Activated CD4-positive, alpha-beta T cell treated with anti-CD3 and anti-CD28 coated beads for 4 hours (primary cell): ENCODE measurements at regions not wholly inside any gene's neighbourhood (a gene's known extent, or its start where the extent isn't known, plus 50 kb on each side); places are given as distances from the start of the nearest gene placed in this dataset.

Experiments
- DNase-seq, 2 donors: peaks; one replicate each; pipeline ENCODE4 v3.0.0-alpha.2; 2020

- DNase-seq: no peak
Measured at GRCh38 chr1:55726994-55727393, 511.8 kb upstream of the USP24 start.

GRCh38 chr1:55725378-55725777 lies 510.2 kb upstream of the USP24 start:
- DNase-seq: no peak

DNA sequence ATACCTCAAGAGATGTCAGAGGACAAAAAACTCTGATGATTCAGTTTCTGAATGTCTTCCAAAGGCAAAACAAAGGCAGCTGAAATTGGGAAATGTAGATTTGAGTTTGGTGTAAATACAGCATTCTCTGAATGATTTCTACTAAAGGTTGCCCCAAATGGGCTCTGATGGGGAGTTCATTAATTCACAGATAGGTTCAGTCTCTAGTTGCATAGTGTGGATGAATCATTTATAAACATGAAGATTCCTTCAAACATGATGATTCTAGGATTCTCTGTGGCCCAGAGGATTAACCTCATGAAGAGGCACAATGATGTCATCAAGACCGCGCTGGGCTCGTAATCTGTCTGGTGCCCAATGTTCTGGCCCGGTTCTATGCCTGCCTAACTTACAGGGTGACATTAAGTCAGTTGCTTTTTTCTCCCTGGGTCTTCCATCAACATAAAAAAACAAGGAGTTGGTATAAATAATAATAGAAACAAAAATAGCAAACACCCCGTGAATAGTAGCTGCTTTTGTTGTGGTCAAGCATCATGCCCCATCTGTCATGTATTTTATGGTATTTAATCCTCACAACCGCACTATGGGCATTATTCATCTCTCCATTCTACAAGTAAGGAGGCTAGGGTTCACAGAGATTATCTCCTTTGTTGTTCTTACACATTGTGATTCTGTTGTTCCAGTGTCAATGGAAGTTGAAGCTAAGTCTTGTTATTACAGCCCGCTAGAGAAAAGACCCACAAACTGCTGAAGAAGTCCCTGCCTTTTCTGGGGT lies 509.6 kb upstream of the USP24 start:
- no peak for DNase-seq

- DNase-seq: no peak
Measured at GRCh38 chr1:55723001-55723400, 507.8 kb upstream of the USP24 start.

GRCh38 chr1:55720261-55720660 lies 505.1 kb upstream of the USP24 start:
- no peak for DNase-seq

DNA sequence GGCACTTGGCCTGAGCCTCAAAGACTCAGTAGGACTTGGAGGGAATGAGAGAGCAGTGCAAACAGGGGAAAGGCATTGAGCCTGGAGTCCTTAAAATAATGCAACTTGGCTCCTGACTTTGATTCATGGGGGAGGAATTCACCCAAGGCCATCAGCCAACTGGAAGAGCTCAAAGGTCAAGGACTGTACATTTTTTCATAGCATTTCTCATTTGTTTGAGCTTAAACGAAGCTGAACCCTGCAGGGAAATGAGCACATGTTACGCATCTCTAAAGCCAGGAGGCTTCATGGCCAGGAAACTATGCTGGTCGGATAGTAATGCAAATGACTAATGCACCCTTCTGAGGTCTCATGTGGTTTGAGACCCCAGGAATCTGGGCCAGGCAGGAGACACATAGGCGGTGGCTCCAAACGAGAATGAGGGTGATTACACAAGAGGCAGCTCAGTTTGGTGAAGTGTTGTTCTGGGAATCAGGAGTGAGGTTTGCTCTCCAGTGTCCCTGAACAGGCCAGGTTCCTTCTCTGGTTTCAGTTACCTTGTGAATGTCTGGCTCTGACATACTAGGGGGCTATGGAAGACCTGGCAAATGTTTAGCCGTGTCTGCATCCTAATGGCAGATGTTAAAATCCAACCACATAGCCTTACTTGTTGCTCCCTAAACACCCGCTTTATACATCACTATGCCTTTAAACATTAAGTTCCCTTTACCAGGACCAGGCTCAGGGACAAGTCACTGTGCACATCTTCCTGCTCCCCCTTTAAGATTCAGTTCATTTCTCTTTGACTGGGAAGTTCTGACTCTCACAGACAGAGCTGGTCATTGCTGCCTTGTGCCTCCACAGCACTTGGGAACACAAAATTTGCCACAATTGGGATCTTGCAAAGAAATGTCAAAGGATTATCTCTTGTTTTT lies 503.9 kb upstream of the USP24 start:
- DNase-seq: no peak

DNA sequence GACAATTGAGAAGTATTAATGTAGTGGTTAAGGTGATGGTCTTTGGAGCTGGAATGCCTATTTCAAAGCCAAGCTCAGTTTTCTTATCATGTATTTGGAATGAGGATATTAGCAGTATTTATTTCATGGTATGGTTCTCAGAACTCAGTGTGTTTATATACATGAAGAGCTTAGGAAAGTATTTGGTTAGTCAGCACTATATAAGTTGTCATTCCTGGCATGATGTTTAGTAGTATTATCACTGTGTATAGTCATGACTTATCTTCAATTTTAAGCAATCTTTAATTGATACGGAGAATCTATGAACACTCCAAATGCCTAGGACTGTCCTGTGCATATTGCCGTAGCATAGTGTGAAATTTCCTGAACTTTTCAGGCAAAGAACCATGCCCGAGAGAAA lies 501.9 kb upstream of the USP24 start:
- no peak for DNase-seq

GRCh38 chr1:55716610-55717009 lies 501.4 kb upstream of the USP24 start:
- DNase-seq: no peak

DNA sequence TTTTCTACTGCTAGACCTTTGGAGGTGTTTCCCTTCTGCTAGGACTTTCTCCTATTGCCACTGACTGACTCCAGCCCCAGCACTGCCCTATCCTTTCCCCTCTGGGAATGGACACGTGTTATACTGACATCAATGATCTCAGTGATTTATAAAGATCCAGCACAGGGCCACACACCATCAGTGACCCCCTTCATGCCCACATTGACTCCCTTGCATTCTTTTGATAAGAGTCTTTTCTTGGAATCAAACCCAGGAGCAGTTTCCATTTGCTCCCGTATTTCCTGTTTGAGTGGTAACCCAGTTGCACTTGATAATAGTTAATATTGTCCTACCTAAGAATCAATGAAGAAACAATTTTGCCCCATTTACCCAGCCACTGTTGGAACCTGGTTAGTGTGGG lies 501.0 kb upstream of the USP24 start:
- DNase-seq: no peak

GRCh38 chr1:55714230-55714629 lies 499.1 kb upstream of the USP24 start:
- no peak for DNase-seq

GRCh38 chr1:55713516-55713915 lies 498.4 kb upstream of the USP24 start:
- no peak for DNase-seq

DNA sequence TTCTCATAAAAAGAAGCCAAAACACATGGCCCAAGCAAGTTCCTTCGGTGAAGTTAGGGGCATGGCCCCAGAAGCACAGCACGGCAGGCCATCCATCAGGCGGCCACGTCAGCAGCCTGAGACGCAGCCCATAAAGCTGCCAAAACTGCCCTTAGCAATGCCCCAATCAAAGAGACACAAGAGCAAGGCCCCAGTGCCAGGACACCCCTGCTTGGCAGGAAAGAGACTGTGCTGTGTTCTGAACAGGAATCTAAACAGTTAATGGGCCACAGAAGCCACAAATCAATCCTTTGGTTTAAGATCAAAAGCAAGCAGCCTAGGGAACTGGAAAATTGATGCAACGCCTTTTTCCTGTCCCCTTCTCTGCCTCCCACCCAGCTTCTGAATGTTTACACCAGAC lies 497.0 kb upstream of the USP24 start:
- no peak for DNase-seq

DNA sequence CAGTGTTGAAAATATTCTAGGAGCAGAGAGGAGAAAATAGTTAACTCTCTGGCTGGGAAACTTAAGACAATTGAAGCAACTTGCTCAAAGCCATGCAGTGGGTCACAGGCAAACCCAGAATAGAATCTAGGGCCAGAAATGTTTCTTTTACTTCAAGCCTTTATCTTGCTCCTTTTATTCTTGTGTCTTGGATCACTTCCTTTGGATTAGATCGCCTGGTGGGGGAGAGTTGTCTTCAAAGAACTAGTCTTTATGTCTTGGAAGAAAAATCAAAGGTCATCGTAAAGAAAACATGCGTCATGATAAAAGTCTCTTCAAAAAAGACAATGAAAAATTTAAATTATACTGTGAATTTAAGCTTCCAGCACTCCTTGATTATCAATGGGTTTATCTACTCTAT lies 493.6 kb upstream of the USP24 start:
- DNase-seq: no peak

DNA sequence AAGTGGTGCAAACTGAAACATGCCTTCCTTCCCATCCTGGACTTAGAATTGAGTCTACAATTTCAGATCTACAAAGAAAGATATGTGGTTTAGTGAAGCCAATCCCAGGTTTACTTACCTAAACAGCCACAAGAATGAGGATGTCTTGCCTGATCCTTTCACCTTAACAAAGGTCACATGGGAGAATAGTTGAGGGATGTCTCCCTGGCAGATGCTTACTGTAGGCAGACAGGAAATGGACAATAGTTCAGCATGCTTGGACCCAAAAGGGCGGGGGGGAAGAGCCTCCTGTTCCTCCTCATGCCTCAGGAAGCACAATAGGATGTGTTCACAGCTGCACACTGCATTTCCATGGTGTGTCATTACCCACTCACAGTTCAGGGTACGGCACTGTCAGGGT lies 492.7 kb upstream of the USP24 start:
- DNase-seq: no peak

DNA sequence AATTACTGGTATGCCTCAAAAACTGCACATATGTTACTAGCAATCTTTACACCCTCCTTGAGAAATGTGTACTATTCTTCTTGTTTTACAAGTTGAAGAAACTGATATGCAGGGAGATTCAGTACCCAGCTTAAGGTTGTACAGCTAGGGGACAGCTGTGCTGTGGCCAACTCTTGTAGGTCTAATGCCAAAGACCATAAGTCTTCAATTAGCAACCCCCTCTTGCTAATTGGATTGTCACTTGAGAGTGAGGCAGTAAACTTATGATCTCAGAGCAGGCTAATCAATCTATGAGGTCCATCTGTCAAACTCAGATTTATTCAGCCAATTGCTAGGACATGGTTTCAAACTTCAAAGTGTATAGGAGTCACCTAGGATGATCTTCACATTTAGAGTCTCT lies 492.0 kb upstream of the USP24 start:
- DNase-seq: no peak

GRCh38 chr1:55706397-55706796 lies 491.2 kb upstream of the USP24 start:
- DNase-seq: no peak

DNA sequence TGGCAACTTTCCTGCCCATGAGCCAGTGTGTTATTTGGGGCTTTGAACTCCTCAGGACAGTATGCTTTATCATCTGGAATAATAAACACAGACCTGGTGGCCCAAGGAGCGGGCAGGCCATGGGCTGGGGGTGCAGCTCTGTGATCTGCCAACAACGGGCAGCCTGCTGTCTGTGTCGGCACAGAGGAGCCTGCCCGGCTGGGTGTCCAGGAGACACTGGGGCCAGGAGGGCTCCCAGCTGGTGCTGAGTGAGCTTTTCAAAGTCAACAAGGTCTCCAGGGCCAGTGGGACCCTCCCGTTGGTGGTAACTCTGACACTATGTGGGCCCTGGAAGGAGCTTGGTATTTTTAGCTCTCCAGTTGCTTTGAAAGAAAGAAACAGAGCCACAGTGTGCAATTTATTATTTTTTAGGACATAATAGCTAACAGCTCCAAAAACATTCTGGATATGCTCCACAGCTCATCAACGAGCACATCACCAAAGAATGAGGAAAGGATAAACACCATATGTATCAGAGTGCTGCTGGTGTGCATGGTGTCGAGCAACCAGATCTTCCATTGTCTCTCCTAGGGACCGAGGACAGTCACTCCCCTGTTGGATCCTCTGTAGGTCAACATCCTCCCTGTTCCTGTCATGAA lies 488.7 kb upstream of the USP24 start:
- no peak for DNase-seq

DNA sequence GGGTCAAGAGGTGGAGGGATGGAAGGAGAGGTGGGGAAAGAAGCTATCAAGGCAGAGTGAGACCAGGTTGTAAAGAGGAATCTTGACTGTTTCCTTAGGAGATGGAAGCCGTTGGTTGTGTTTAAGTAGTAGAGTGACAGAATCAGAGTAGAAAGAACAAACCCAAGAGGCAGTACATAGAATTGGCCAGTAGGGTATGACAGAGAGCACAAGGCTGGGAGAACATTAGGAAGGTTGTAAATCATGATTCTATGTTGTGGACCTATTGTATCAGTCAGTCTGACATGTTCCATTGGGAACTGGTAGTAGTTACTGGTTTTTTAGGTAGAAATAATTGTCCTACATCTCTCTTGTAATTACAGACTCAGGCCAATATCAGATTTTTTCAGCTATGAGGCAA lies 486.9 kb upstream of the USP24 start:
- no peak for DNase-seq

- no peak for DNase-seq
Measured at GRCh38 chr1:55700359-55701130, 485.4 kb upstream of the USP24 start.

- no peak for DNase-seq
Measured at GRCh38 chr1:55699228-55699627, 484.1 kb upstream of the USP24 start.

- DNase-seq: no peak
Measured at GRCh38 chr1:55697997-55698535, 482.9 kb upstream of the USP24 start.

- no peak for DNase-seq
Measured at GRCh38 chr1:55696891-55697290, 481.7 kb upstream of the USP24 start.
